GM12878 (cell line): ENCODE measurements at regions not wholly inside any gene's neighbourhood (a gene's known extent, or its start where the extent isn't known, plus 50 kb on each side); places are given as distances from the start of the nearest gene placed in this dataset.

Source experiments
- ATAC-seq: fragments of 200-7000 bp; cut with Tn5 transposase; 3 replicates; pipeline ENCODE4 v1.9.1; 2020; ENCODE audit warnings: mild to moderate bottlenecking, moderate library complexity
- BruUV-seq: library from RNA; stranded (reverse); fragments of 400-500 nt; replicated peaks from 2 replicates; lab custom pipeline; 2021; lab: Mats Ljungman, UMichigan
- CTCF ChIA-PET: fragments of 300-600 bp; sonication (Branson Sonifier 250); formaldehyde crosslinking; extraction: SDS; loops from one replicate; lab custom pipeline; 2021; ENCODE audit warnings: inconsistent platforms; lab: Yijun Ruan, JAX
- POLR2A ChIA-PET: fragments of 350-600 bp; formaldehyde crosslinking; extraction: SDS; loops from one replicate; lab custom pipeline; 2021; ENCODE audit warnings: inconsistent platforms; lab: Charles Lee
- RAD21 ChIA-PET: fragments of 300-600 bp; sonication (Branson Sonifier 250); formaldehyde crosslinking; loops from one replicate; lab custom pipeline; 2023; ENCODE audit warnings: antibody characterized with exemption; ENCODE audit not compliant: unreplicated experiment; lab: Charles Lee
- SMC1A ChIA-PET: fragments of 300-600 bp; sonication (Branson Sonifier 250); formaldehyde crosslinking; loops from one replicate; lab custom pipeline; 2023; ENCODE audit not compliant: unreplicated experiment, uncharacterized antibody; lab: Charles Lee
- DNase-seq: peaks from one replicate; pipeline ENCODE4 v3.0.0-alpha.2; 2011; ENCODE audit warnings: low read depth, low spot score
- FAIRE-seq: peaks from 3 replicates; lab custom pipeline; 2011; peaks lifted over from hg19 to GRCh38; lab: Jason Lieb, UNC
- H2AFZ ChIP-seq: 2 replicates; pipeline ENCODE4 v1.6.0; 2011; ENCODE audit warnings: low read depth, low read length, control low read depth; ENCODE audit not compliant: control insufficient read depth
- H3K27ac ChIP-seq: 2 replicates; pipeline ENCODE4 v1.5.1; 2011; ENCODE audit warnings: control low read depth; ENCODE audit not compliant: control insufficient read depth, insufficient read depth
- H3K27me3 ChIP-seq, 2 experiments: replicated peaks in 1 of 2; 2 replicates each; pipeline versions ENCODE4 v1.6.0 to v1.6.1; 2011; ENCODE audit warnings: low read length in 1 of 2; ENCODE audit not compliant: control insufficient read depth in 2 of 2, insufficient read depth in 2 of 2
- H3K36me3 ChIP-seq, 2 experiments: 2 replicates each; pipeline ENCODE4 v1.5.1; 2011; ENCODE audit warnings: low read length in 1 of 2; ENCODE audit not compliant: control insufficient read depth in 2 of 2, insufficient read depth in 2 of 2
- H3K4me1 ChIP-seq: 2 replicates; pipeline ENCODE4 v1.6.1; 2011; ENCODE audit warnings: mild to moderate bottlenecking, low read length, moderate library complexity, mixed read lengths; ENCODE audit not compliant: control insufficient read depth, insufficient read depth
- H3K4me2 ChIP-seq: 2 replicates; pipeline ENCODE4 v1.6.0; 2011; ENCODE audit warnings: control low read depth; ENCODE audit not compliant: control insufficient read depth, insufficient read depth
- H3K4me3 ChIP-seq: fragments of 200-600 bp; sonication (generic); 2 replicates; pipeline ENCODE4 v1.5.1; 2016
- H3K79me2 ChIP-seq: 2 replicates; pipeline ENCODE4 v1.6.0; 2011; ENCODE audit warnings: low read length; ENCODE audit not compliant: control insufficient read depth, insufficient read depth
- H3K9ac ChIP-seq: 2 replicates; pipeline ENCODE4 v1.8.0; 2011; ENCODE audit warnings: low read length, control low read depth, mixed read lengths; ENCODE audit not compliant: control insufficient read depth, insufficient read depth
- H3K9me3 ChIP-seq: replicated peaks from 3 replicates; pipeline ENCODE4 v1.5.1; 2011; ENCODE audit warnings: mild to moderate bottlenecking, low read length; ENCODE audit not compliant: control insufficient read depth, insufficient read depth
- H4K20me1 ChIP-seq: 2 replicates; pipeline ENCODE4 v1.6.0; 2011; ENCODE audit not compliant: control insufficient read depth, insufficient read depth
- BHLHE40 ChIP-seq, 2 experiments: fragments of 450-650 bp in 1 of 2; IDR thresholded peaks; 2 replicates each; pipeline ENCODE4 v1.6.1; 2011 to 2017; ENCODE audit warnings: low read depth in 2 of 2, borderline replicate concordance in 1 of 2, improper control_type of control experiment in 1 of 2, low read length in 1 of 2, mild to moderate bottlenecking in 1 of 2
- EP300 ChIP-seq, 2 experiments: fragments of 150-350 bp in 1 of 2; IDR thresholded peaks; 2 replicates each; pipeline ENCODE4 v1.6.1; 2011 to 2012; ENCODE audit warnings: low read depth in 2 of 2, low read length in 2 of 2, borderline replicate concordance in 1 of 2, improper control_type of control experiment in 1 of 2, inconsistent platforms in 1 of 2; ENCODE audit not compliant: control insufficient read depth in 1 of 2
- GABPA ChIP-seq: IDR thresholded peaks from 2 replicates; pipeline ENCODE4 v1.6.1; 2014; ENCODE audit warnings: antibody characterized with exemption, low read depth, mild to moderate bottlenecking, inconsistent platforms
- HDAC2 ChIP-seq: fragments of 200-600 bp; sonication (generic); IDR thresholded peaks from 2 replicates; pipeline ENCODE4 v1.6.1; 2017
- HDGF ChIP-seq: fragments of 450-650 bp; IDR thresholded peaks from 2 replicates; pipeline ENCODE4 v1.6.1; 2016; ENCODE audit warnings: antibody characterized with exemption
- IKZF2 ChIP-seq, 2 experiments: fragments of 450-650 bp; IDR thresholded peaks; 2 replicates each; pipeline ENCODE4 v1.6.1; 2017; ENCODE audit warnings: mild to moderate bottlenecking in 2 of 2, moderate library complexity in 2 of 2
- POLR2A ChIP-seq: IDR thresholded peaks from 2 replicates; pipeline ENCODE4 v1.6.1; 2011; ENCODE audit warnings: low read depth, mild to moderate bottlenecking, low read length
- SRF ChIP-seq, 2 experiments: IDR thresholded peaks; 2 replicates each; pipeline ENCODE4 v1.6.1; 2011; ENCODE audit warnings: low read depth in 2 of 2, low read length in 2 of 2, mild to moderate bottlenecking in 1 of 2, moderate library complexity in 1 of 2
- TAF1 ChIP-seq: IDR thresholded peaks from 2 replicates; pipeline ENCODE4 v1.6.1; 2011; ENCODE audit warnings: mild to moderate bottlenecking, low read depth, low read length, borderline replicate concordance
- ZNF207 ChIP-seq: fragments of 450-650 bp; IDR thresholded peaks from 2 replicates; pipeline ENCODE4 v1.6.1; 2014; ENCODE audit warnings: antibody characterized with exemption, mild to moderate bottlenecking, borderline replicate concordance
- ZZZ3 ChIP-seq: IDR thresholded peaks from 2 replicates; pipeline ENCODE4 v1.6.1; 2011; ENCODE audit warnings: low read depth; ENCODE audit not compliant: control insufficient read depth, insufficient read length
- WGBS: methylation state at CpG from one replicate; pipeline ENCODE4 v1.1.6; 2016; ENCODE audit warnings: low lambda C conversion rate; ENCODE audit not compliant: insufficient replicate concordance, insufficient coverage; ENCODE audit errors: missing lambda C conversion rate; 5-methylcytosine and 5-hydroxymethylcytosine counted together
- in situ Hi-C: fragments of 300-500 bp; cut with MboI; formaldehyde crosslinking; loops from 9 replicates; pipeline ENCODE4 v1.14.3; 2018; ENCODE audit warnings: mixed read lengths
- intact Hi-C: fragments of 100-400 bp; cut with micrococcal nuclease; formaldehyde crosslinking; loops from one replicate; pipeline ENCODE4 v1.14.2; 2022; ENCODE audit not compliant: unreplicated experiment
- TF ChIP-seq, protein P1 (sequence below): IDR thresholded peaks from 2 replicates; pipeline ENCODE4 v1.6.1; 2012; ENCODE audit warnings: low read depth, low read length, improper control_type of control experiment
- TF ChIP-seq, protein P2 (sequence below): IDR thresholded peaks from 2 replicates; pipeline ENCODE4 v1.6.1; 2012; ENCODE audit warnings: improper control_type of control experiment, low read depth, low read length; ENCODE audit not compliant: insufficient replicate concordance
- TF ChIP-seq, protein P3 (sequence below): fragments of 450-650 bp; formaldehyde crosslinking; IDR thresholded peaks from 2 replicates; pipeline ENCODE4 v1.4.0; 2022; ENCODE audit warnings: mild to moderate bottlenecking, moderate library complexity
- TF ChIP-seq, protein P4 (sequence below): IDR thresholded peaks from 2 replicates; pipeline ENCODE4 v1.6.1; 2011; ENCODE audit warnings: borderline replicate concordance, low read depth, mild to moderate bottlenecking, moderate library complexity, mixed read lengths, low read length; ENCODE audit not compliant: insufficient read depth; ENCODE audit errors: extremely low read length

DNA sequence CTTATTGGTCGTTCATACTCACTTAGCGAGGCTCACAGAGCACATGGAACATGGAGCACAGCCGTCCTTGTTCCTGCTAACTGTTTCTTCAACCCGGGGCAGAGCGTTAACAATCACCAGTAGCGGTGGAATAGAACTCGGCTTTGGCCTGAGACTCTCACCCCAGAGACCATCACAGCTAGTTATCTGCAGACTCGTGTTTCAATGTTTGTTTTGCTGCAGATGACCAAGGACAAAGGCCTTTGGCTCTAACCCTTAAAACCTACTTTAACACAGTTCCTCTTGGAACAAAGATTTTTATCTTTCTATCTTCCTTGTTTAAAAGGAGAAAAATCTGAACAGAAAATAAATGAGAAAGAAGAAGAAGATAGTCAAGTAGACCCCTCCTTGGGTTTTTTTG, 320.2 kb upstream of the UBE2E3 start:
- ChIA-PET CTCF (no interaction called here), POLR2A (no interaction called here), SMC1A (no interaction called here), RAD21 (no interaction called here)
- Histone ChIP-seq H2AFZ (no peak overlapping the region), H3K9me3 (no peaks in the 10 kb centered on the region), H3K27me3 (no peaks in the 10 kb centered on the region), H4K20me1 (no peaks in the 10 kb centered on the region; the same call in 1 of the 2 replicates), H3K4me2 (no peak overlapping the region), H3K4me3 (no peak overlapping the region), H3K79me2 (no peaks in the 10 kb centered on the region), H3K4me1 (no peaks in the 10 kb centered on the region), H3K27ac (no peak overlapping the region), H3K36me3 (no peaks in the 10 kb centered on the region), H3K9ac (no peak overlapping the region)
- intact Hi-C loops: no loop called here
- TF ChIP-seq, protein P1, sequence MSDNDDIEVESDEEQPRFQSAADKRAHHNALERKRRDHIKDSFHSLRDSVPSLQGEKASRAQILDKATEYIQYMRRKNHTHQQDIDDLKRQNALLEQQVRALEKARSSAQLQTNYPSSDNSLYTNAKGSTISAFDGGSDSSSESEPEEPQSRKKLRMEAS: no peak
- TF ChIP-seq SRF (IDR thresholded peaks at IDR 0.05; ENCODE audit: low read depth in 2 of 2, low read length in 2 of 2) (no peak), TAF1 (no peak), IKZF2 (IDR thresholded peaks at IDR 0.05) (no peak), BHLHE40 (IDR thresholded peaks at IDR 0.05; ENCODE audit: borderline replicate concordance in 1 of 2, low read depth in 2 of 2, low read length in 1 of 2) (no peak), ZNF207 (no peak), HDGF (no peak), POLR2A (no peak), EP300 (IDR thresholded peaks at IDR 0.05; ENCODE audit: borderline replicate concordance in 1 of 2, control insufficient read depth in 1 of 2, low read depth in 2 of 2, low read length in 2 of 2) (no peak), GABPA (no peak), ZZZ3 (no peak), HDAC2 (no peak)
- TF ChIP-seq, protein P2, sequence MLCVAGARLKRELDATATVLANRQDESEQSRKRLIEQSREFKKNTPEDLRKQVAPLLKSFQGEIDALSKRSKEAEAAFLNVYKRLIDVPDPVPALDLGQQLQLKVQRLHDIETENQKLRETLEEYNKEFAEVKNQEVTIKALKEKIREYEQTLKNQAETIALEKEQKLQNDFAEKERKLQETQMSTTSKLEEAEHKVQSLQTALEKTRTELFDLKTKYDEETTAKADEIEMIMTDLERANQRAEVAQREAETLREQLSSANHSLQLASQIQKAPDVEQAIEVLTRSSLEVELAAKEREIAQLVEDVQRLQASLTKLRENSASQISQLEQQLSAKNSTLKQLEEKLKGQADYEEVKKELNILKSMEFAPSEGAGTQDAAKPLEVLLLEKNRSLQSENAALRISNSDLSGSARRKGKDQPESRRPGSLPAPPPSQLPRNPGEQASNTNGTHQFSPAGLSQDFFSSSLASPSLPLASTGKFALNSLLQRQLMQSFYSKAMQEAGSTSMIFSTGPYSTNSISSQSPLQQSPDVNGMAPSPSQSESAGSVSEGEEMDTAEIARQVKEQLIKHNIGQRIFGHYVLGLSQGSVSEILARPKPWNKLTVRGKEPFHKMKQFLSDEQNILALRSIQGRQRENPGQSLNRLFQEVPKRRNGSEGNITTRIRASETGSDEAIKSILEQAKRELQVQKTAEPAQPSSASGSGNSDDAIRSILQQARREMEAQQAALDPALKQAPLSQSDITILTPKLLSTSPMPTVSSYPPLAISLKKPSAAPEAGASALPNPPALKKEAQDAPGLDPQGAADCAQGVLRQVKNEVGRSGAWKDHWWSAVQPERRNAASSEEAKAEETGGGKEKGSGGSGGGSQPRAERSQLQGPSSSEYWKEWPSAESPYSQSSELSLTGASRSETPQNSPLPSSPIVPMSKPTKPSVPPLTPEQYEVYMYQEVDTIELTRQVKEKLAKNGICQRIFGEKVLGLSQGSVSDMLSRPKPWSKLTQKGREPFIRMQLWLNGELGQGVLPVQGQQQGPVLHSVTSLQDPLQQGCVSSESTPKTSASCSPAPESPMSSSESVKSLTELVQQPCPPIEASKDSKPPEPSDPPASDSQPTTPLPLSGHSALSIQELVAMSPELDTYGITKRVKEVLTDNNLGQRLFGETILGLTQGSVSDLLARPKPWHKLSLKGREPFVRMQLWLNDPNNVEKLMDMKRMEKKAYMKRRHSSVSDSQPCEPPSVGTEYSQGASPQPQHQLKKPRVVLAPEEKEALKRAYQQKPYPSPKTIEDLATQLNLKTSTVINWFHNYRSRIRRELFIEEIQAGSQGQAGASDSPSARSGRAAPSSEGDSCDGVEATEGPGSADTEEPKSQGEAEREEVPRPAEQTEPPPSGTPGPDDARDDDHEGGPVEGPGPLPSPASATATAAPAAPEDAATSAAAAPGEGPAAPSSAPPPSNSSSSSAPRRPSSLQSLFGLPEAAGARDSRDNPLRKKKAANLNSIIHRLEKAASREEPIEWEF: no peak
- TF ChIP-seq, protein P3, sequence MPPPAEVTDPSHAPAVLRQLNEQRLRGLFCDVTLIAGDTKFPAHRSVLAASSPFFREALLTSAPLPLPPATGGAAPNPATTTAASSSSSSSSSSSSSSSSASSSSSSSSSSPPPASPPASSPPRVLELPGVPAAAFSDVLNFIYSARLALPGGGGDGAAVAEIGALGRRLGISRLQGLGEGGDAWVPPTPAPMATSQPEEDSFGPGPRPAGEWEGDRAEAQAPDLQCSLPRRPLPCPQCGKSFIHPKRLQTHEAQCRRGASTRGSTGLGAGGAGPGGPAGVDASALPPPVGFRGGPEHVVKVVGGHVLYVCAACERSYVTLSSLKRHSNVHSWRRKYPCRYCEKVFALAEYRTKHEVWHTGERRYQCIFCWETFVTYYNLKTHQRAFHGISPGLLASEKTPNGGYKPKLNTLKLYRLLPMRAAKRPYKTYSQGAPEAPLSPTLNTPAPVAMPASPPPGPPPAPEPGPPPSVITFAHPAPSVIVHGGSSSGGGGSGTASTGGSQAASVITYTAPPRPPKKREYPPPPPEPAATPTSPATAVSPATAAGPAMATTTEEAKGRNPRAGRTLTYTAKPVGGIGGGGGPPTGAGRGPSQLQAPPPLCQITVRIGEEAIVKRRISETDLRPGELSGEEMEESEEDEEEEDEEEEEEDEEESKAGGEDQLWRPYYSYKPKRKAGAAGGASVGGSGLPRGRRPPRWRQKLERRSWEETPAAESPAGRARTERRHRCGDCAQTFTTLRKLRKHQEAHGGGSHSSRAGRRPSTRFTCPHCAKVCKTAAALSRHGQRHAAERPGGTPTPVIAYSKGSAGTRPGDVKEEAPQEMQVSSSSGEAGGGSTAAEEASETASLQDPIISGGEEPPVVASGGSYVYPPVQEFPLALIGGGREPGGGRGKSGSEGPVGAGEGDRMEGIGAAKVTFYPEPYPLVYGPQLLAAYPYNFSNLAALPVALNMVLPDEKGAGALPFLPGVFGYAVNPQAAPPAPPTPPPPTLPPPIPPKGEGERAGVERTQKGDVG: no peak
- TF ChIP-seq, protein P4, sequence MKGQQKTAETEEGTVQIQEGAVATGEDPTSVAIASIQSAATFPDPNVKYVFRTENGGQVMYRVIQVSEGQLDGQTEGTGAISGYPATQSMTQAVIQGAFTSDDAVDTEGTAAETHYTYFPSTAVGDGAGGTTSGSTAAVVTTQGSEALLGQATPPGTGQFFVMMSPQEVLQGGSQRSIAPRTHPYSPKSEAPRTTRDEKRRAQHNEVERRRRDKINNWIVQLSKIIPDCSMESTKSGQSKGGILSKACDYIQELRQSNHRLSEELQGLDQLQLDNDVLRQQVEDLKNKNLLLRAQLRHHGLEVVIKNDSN: no peak
- no peak for DNase-seq
- in situ Hi-C loops: no loop called here
- WGBS: 17% methylated on average over 8 of the region's 8 CpGs
- no TSS peak for BruUV-seq
- FAIRE-seq: no peak
- ATAC-seq: no peak
